ENCODE measurements at regions not wholly inside any gene's neighbourhood (a gene's known extent, or its start where the extent isn't known, plus 50 kb on each side); places are given as distances from the start of the nearest gene placed in this dataset.

DNA sequence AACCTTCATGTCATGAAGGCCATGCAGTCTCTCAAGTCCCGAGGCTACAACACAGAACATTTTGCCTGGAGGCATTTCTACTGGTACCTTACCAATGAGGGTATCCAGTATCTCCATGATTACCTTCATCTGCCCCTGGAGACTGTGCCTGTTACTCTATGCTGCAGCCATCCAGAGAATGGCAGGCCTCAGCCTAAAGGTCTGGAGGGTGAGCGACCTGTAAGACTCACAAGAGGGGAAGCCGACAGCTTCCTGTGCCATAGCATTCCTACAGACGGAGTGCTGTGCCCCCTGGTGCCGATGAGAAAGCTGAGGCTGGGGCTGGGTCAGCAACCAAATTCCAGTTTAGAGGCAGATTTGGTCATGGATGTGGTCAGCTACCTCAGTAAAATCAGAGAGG is 51.3 kb upstream of the CADPS start:
- no peak overlapping the region for H3K4me3 Mint-ChIP-seq (ENCODE audit: unreplicated experiment)
- H3K27ac Mint-ChIP-seq (ENCODE audit: unreplicated experiment) = no peak overlapping the region
- H3K9me3 Mint-ChIP-seq (ENCODE audit: unreplicated experiment) = no peaks in the 10 kb centered on the region
- H3K36me3 Mint-ChIP-seq (ENCODE audit: unreplicated experiment) = no peaks in the 10 kb centered on the region
- H3K4me1 Mint-ChIP-seq (ENCODE audit: unreplicated experiment) = no peaks in the 10 kb centered on the region
- TF ChIP-seq, protein P1, sequence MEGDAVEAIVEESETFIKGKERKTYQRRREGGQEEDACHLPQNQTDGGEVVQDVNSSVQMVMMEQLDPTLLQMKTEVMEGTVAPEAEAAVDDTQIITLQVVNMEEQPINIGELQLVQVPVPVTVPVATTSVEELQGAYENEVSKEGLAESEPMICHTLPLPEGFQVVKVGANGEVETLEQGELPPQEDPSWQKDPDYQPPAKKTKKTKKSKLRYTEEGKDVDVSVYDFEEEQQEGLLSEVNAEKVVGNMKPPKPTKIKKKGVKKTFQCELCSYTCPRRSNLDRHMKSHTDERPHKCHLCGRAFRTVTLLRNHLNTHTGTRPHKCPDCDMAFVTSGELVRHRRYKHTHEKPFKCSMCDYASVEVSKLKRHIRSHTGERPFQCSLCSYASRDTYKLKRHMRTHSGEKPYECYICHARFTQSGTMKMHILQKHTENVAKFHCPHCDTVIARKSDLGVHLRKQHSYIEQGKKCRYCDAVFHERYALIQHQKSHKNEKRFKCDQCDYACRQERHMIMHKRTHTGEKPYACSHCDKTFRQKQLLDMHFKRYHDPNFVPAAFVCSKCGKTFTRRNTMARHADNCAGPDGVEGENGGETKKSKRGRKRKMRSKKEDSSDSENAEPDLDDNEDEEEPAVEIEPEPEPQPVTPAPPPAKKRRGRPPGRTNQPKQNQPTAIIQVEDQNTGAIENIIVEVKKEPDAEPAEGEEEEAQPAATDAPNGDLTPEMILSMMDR (IDR thresholded peaks at IDR 0.05) = no peak
- DNase-seq (ENCODE audit: extremely low spot score, unreplicated experiment) = no peak
- H3K27me3 Mint-ChIP-seq (ENCODE audit: unreplicated experiment) = no peaks in the 10 kb centered on the region

DNA sequence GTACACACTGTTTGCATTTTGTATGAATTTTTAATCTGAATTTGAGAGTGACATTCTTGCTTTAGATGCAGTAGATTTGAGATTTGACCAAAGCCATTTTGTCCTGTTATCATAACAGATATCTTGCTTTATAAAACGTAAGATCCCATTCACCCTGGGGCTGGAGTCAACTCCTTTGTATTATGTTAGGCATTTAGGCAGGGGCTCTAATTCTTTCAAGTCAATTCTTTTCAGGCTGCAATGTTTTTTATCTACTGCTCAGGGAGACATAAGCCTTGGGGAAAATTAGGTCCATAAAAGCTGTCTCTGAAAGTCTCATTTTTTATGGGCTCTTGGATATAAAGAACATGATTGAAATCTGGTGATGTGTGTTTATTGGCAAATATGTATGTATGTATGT is 53.0 kb upstream of the CADPS start:
- Mint-ChIP-seq H3K36me3 (ENCODE audit: unreplicated experiment) (no peaks in the 10 kb centered on the region), H3K4me1 (ENCODE audit: unreplicated experiment) (no peaks in the 10 kb centered on the region), H3K27me3 (ENCODE audit: unreplicated experiment) (no peaks in the 10 kb centered on the region), H3K4me3 (ENCODE audit: unreplicated experiment) (no peak overlapping the region), H3K9me3 (ENCODE audit: unreplicated experiment) (no peaks in the 10 kb centered on the region), H3K27ac (ENCODE audit: unreplicated experiment) (no peak overlapping the region)
- no peak for DNase-seq (ENCODE audit: extremely low spot score, unreplicated experiment)
- TF ChIP-seq, protein P1 (IDR thresholded peaks at IDR 0.05) = no peak

DNA sequence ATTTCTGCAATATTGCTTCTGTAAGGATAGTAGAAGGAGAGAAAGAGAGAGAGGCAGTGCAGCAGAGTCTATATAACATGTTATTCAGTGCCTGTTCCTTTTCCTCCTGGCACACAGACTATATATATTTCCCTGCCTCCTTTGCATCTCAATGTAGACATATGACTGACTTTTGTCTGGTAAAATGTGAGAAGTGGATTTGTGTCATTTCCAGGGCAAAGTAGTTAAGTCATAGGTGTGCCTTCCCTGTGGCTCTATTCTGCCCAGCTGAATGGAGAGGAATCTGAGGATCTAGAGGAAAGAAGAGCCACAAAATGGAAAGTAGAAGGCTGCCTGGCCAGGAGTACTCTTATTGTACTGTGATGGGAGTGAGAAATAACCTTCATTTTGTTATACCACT is 54.6 kb upstream of the CADPS start:
- H3K4me3 Mint-ChIP-seq (ENCODE audit: unreplicated experiment) = no peak overlapping the region
- no peak for DNase-seq (ENCODE audit: extremely low spot score, unreplicated experiment)
- H3K36me3 Mint-ChIP-seq (ENCODE audit: unreplicated experiment) = no peaks in the 10 kb centered on the region
- no peak overlapping the region for H3K27ac Mint-ChIP-seq (ENCODE audit: unreplicated experiment)
- no peaks in the 10 kb centered on the region for H3K9me3 Mint-ChIP-seq (ENCODE audit: unreplicated experiment)
- no peaks in the 10 kb centered on the region for H3K27me3 Mint-ChIP-seq (ENCODE audit: unreplicated experiment)
- TF ChIP-seq, protein P1 (IDR thresholded peaks at IDR 0.05) = no peak
- no peaks in the 10 kb centered on the region for H3K4me1 Mint-ChIP-seq (ENCODE audit: unreplicated experiment)

DNA sequence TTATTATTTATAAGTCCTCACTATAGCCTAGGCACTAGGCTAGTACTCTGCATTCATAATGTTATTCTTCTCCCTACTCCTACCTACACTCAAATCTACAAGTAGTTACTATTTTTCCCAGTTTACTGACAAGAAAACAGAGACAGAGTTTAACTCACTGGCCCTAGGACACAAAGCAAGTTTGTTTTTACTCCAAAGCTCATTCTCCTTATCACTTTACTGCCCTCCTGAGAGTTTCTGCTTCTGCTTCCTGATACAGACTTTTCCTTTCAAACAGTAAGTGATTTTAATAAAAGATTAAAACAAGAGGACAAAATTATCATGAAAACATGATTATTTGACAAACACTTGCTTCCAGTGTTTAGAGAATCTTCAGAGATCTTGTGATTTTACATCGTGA is 60.6 kb upstream of the CADPS start:
- H3K9me3 Mint-ChIP-seq (ENCODE audit: unreplicated experiment) = peaks cover 5% of the 10 kb centered on the region
- no peaks in the 10 kb centered on the region for H3K27me3 Mint-ChIP-seq (ENCODE audit: unreplicated experiment)
- H3K4me1 Mint-ChIP-seq (ENCODE audit: unreplicated experiment) = no peaks in the 10 kb centered on the region
- H3K36me3 Mint-ChIP-seq (ENCODE audit: unreplicated experiment) = no peaks in the 10 kb centered on the region
- no peak overlapping the region for H3K4me3 Mint-ChIP-seq (ENCODE audit: unreplicated experiment)
- TF ChIP-seq, protein P1 (IDR thresholded peaks at IDR 0.05) = no peak
- H3K27ac Mint-ChIP-seq (ENCODE audit: unreplicated experiment) = no peak overlapping the region
- DNase-seq (ENCODE audit: extremely low spot score, unreplicated experiment) = no peak

DNA sequence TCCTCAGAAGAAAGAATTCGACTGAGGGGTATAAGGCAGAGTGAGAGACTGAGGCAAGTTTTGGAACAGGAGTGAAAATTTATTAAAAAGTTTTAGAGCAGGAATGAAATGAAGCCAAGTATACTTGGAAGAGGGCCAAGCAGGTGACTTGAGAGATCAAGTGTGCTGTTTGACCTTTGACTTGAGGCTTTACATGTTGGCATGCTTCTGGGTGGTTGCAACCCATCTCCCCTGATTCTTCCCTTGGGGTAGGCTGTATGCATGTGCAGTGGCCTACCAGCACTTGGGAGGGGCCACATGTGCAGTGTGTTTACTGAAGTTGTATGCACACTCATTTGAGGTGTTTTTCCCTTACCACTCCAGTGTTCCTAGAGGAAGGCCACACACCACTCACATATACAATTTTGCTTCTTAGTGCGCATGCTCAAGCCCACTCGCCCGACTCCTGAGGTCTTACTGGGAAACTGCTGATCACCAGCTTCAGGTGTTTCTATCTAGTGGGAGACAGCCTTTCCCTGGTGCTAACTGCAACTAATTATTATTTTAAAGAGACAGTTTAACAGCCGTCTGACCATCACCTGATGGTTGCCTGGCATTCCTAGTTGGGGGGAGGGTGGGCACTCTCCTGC is 61.5 kb upstream of the CADPS start:
- no peaks in the 10 kb centered on the region for H3K27me3 Mint-ChIP-seq (ENCODE audit: unreplicated experiment)
- DNase-seq (ENCODE audit: extremely low spot score, unreplicated experiment) = no peak
- peaks cover 5% of the 10 kb centered on the region for H3K9me3 Mint-ChIP-seq (ENCODE audit: unreplicated experiment)
- H3K4me1 Mint-ChIP-seq (ENCODE audit: unreplicated experiment) = no peaks in the 10 kb centered on the region
- no peaks in the 10 kb centered on the region for H3K36me3 Mint-ChIP-seq (ENCODE audit: unreplicated experiment)
- no peak overlapping the region for H3K4me3 Mint-ChIP-seq (ENCODE audit: unreplicated experiment)
- TF ChIP-seq, protein P1 (IDR thresholded peaks at IDR 0.05) = no peak
- no peak overlapping the region for H3K27ac Mint-ChIP-seq (ENCODE audit: unreplicated experiment)

Data from osteocyte (in vitro differentiated cells).